ENCODE measurements at regions not wholly inside any gene's neighbourhood (a gene's known extent, or its start where the extent isn't known, plus 50 kb on each side); places are given as distances from the start of the nearest gene placed in this dataset.

- TF ChIP-seq CTCF (IDR thresholded peaks at IDR 0.05) = no peak
- TF ChIP-seq POLR2A (IDR thresholded peaks at IDR 0.05) = no peak
Measured at GRCh38 chr18:45284851-45285250, 330.4 kb upstream of the SLC14A2 start.
